Activated CD4-positive, alpha-beta memory T cell treated with anti-CD3 and anti-CD28 coated beads, Interleukin-2, amount 10 ng/mL, durations not matched to agents 7 days and 5 days (primary cell): ENCODE measurements at regions not wholly inside any gene's neighbourhood (a gene's known extent, or its start where the extent isn't known, plus 50 kb on each side); places are given as distances from the start of the nearest gene placed in this dataset.

Experiments used
- CTCF ChIA-PET: fragments of 350-600 bp; sonication (Branson Sonifier 250); formaldehyde crosslinking; loops from one replicate; lab custom pipeline; 2021; ENCODE audit warnings: antibody characterized with exemption, inconsistent platforms; lab: Charles Lee
- POLR2A ChIA-PET: fragments of 350-600 bp; sonication (Branson Sonifier 250); formaldehyde crosslinking; loops from one replicate; lab custom pipeline; 2021; ENCODE audit warnings: antibody characterized with exemption; lab: Charles Lee
- DNase-seq: peaks from one replicate; pipeline ENCODE4 v3.0.0-alpha.2; 2020
- H3K27ac Mint-ChIP-seq: one replicate; pipeline ENCODE4 v1.8.0; 2021; ENCODE audit warnings: mild to moderate bottlenecking, mixed read lengths
- H3K27me3 Mint-ChIP-seq: one replicate; pipeline ENCODE4 v1.8.0; 2021; ENCODE audit warnings: mixed read lengths
- H3K36me3 Mint-ChIP-seq: one replicate; pipeline ENCODE4 v1.8.0; 2021; ENCODE audit warnings: low read depth, mixed read lengths
- H3K4me1 Mint-ChIP-seq: one replicate; pipeline ENCODE4 v1.8.0; 2021; ENCODE audit warnings: mixed read lengths
- H3K4me3 Mint-ChIP-seq: one replicate; pipeline ENCODE4 v1.8.0; 2021; ENCODE audit warnings: mild to moderate bottlenecking, mixed read lengths
- H3K9me3 Mint-ChIP-seq: one replicate; pipeline ENCODE4 v1.8.0; 2021; ENCODE audit warnings: mixed read lengths

- Mint-ChIP-seq H3K4me1 (no peaks in the 10 kb centered on the region), H3K9me3 (peaks cover 3% of the 10 kb centered on the region), H3K4me3 (no peak overlapping the region), H3K27me3 (no peaks in the 10 kb centered on the region), H3K27ac (no peak overlapping the region), H3K36me3 (no peaks in the 10 kb centered on the region)
- DNase-seq, result no peak
- ChIA-PET POLR2A (no interaction called here), CTCF (no interaction called here)
These were observed 126.4 kb downstream of the TMEM17 start for GRCh38 chr2:62379566-62379965.

DNA sequence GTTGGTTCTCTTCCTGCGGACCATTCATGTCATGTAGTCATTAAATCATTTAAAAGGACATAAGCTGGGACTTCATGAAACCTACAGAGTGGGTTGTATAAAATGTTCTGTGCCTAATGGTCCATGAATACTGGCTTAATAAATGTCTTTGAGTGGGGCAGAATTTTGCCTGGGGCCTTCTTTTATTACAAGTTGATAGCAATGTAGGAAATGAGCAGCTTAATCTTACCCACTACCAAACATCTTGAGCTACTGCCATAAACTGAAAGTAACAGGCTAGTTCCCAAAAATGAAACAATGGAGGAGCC lies 130.9 kb downstream of the TMEM17 start:
- ChIA-PET POLR2A (no interaction called here), CTCF (no interaction called here)
- H3K9me3 Mint-ChIP-seq, result peaks cover 7% of the 10 kb centered on the region
- H3K27ac Mint-ChIP-seq, result no peak overlapping the region
- H3K36me3 Mint-ChIP-seq, result no peaks in the 10 kb centered on the region
- H3K4me1 Mint-ChIP-seq, result no peaks in the 10 kb centered on the region
- no peaks in the 10 kb centered on the region for H3K27me3 Mint-ChIP-seq
- no peak overlapping the region for H3K4me3 Mint-ChIP-seq
- DNase-seq, result no peak

GRCh38 chr2:62374301-62375112 lies 131.5 kb downstream of the TMEM17 start:
- Mint-ChIP-seq H3K27me3 (no peaks in the 10 kb centered on the region), H3K9me3 (peaks cover 7% of the 10 kb centered on the region), H3K4me3 (no peak overlapping the region), H3K4me1 (no peaks in the 10 kb centered on the region), H3K27ac (no peak overlapping the region), H3K36me3 (no peaks in the 10 kb centered on the region)
- DNase-seq, result no peak
- ChIA-PET POLR2A (no interaction called here), CTCF (no interaction called here)

DNA sequence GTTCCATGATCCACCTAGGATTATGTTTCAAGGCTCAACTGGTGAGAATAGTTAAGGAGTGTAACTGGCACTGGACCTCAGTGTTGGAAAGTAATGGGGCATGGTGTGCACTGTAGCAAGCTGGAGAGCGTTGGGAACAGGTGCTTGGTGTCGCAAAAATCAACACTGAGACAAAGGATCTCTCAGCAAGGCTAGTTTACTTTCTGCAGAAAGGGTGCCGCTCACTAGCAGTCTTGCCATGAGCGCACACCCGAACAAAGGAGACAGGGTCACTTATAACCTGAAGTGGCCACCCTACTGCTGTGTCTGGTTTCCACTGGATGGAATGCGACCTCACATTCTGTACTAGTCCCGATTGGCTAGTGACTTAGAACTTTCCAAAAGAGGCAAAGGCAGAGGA lies 133.2 kb downstream of the TMEM17 start:
- no peak for DNase-seq
- no peaks in the 10 kb centered on the region for H3K4me1 Mint-ChIP-seq

GRCh38 chr2:62370321-62371250 lies 135.4 kb downstream of the TMEM17 start:
- H3K9me3 Mint-ChIP-seq, result peaks cover 7% of the 10 kb centered on the region
- H3K4me1 Mint-ChIP-seq, result no peaks in the 10 kb centered on the region
- no peak for DNase-seq
- POLR2A ChIA-PET, result no interaction called here
- no peaks in the 10 kb centered on the region for H3K36me3 Mint-ChIP-seq
- H3K4me3 Mint-ChIP-seq, result no peak overlapping the region
- H3K27ac Mint-ChIP-seq, result no peak overlapping the region
- CTCF ChIA-PET, result no interaction called here
- no peaks in the 10 kb centered on the region for H3K27me3 Mint-ChIP-seq

More for the DNA sequence above, 133.2 kb downstream of the TMEM17 start:
- CTCF ChIA-PET, result no interaction called here
- POLR2A ChIA-PET, result no interaction called here
- Mint-ChIP-seq H3K27me3 (no peaks in the 10 kb centered on the region), H3K4me3 (no peak overlapping the region), H3K27ac (no peak overlapping the region), H3K9me3 (peaks cover 7% of the 10 kb centered on the region), H3K36me3 (no peaks in the 10 kb centered on the region)

DNA sequence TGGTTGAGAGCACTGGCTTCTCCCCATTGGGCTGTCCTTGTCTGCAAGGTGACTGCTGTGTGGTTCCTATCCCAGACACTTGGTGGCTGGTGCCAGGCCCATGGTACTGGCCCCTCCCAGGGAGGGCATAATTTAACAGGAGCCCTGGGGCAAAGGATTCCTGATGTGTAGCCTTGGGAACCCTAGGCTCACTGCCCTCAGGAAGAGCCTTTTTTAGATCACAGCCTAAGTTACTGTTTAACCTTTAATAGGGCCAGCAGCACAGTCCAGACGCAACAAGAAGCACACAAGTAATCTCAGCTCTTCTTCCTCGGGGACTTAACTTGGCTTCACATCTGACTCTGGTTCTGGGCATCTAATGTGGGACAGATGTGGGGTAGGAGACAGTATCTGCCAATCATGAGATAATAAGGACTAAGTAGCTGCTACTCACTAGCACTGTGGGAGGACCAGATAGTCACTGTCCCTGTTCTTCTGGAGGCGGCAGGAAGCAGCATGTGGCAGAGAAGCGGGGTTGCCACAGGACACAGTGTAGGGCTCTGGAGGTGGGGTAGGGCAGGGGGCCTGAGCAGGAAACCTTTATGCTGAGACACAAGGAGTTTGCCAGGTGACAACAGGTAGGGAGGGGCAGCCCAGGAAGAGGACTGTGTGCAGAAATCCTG lies 136.3 kb downstream of the TMEM17 start:
- Mint-ChIP-seq H3K9me3 (peaks cover 7% of the 10 kb centered on the region), H3K27ac (no peak overlapping the region), H3K36me3 (no peaks in the 10 kb centered on the region), H3K4me1 (no peaks in the 10 kb centered on the region), H3K27me3 (no peaks in the 10 kb centered on the region), H3K4me3 (no peak overlapping the region)
- POLR2A ChIA-PET, result no interaction called here
- CTCF ChIA-PET, result no interaction called here
- DNase-seq, result no peak

GRCh38 chr2:62364791-62365528 lies 141.0 kb downstream of the TMEM17 start:
- CTCF ChIA-PET, result no interaction called here
- DNase-seq, result no peak
- no peak overlapping the region for H3K4me3 Mint-ChIP-seq
- no peaks in the 10 kb centered on the region for H3K27me3 Mint-ChIP-seq
- no peaks in the 10 kb centered on the region for H3K4me1 Mint-ChIP-seq
- H3K36me3 Mint-ChIP-seq, result no peaks in the 10 kb centered on the region
- H3K27ac Mint-ChIP-seq, result no peak overlapping the region
- POLR2A ChIA-PET, result no interaction called here
- H3K9me3 Mint-ChIP-seq, result no peaks in the 10 kb centered on the region

GRCh38 chr2:62363166-62363565 lies 142.8 kb downstream of the TMEM17 start:
- Mint-ChIP-seq H3K36me3 (no peaks in the 10 kb centered on the region), H3K4me1 (no peaks in the 10 kb centered on the region), H3K4me3 (no peak overlapping the region), H3K27ac (no peak overlapping the region), H3K9me3 (no peaks in the 10 kb centered on the region), H3K27me3 (no peaks in the 10 kb centered on the region)
- no peak for DNase-seq
- ChIA-PET POLR2A (no interaction called here), CTCF (no interaction called here)

GRCh38 chr2:62362561-62362960 lies 143.4 kb downstream of the TMEM17 start:
- no peak for DNase-seq
- ChIA-PET POLR2A (no interaction called here), CTCF (no interaction called here)
- no peaks in the 10 kb centered on the region for H3K9me3 Mint-ChIP-seq
- H3K4me1 Mint-ChIP-seq, result no peaks in the 10 kb centered on the region
- H3K27ac Mint-ChIP-seq, result no peak overlapping the region
- no peaks in the 10 kb centered on the region for H3K27me3 Mint-ChIP-seq
- no peak overlapping the region for H3K4me3 Mint-ChIP-seq
- no peaks in the 10 kb centered on the region for H3K36me3 Mint-ChIP-seq

DNA sequence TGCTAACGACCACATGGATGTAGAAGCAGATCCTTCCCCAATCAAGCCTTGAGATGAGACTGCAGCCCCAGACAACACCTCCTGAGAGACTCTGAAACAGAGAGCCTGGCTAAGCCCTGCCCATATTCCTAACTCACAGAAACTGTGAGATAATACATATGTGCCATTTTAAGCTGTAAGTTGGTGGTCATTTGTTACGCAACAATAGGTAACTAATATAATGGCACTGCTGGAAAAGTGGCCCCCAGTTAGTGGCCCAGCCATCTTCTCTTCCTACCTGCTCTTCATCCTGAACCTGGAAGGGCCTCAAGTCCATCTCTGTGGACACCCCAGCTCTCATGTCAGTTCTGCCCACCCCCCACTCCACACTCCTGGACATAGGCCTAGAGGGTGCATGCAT lies 144.0 kb downstream of the TMEM17 start:
- H3K36me3 Mint-ChIP-seq, result no peaks in the 10 kb centered on the region
- ChIA-PET POLR2A (no interaction called here), CTCF (no interaction called here)
- H3K9me3 Mint-ChIP-seq, result no peaks in the 10 kb centered on the region
- H3K4me3 Mint-ChIP-seq, result no peak overlapping the region
- DNase-seq, result no peak
- H3K4me1 Mint-ChIP-seq, result no peaks in the 10 kb centered on the region
- no peak overlapping the region for H3K27ac Mint-ChIP-seq
- H3K27me3 Mint-ChIP-seq, result no peaks in the 10 kb centered on the region

DNA sequence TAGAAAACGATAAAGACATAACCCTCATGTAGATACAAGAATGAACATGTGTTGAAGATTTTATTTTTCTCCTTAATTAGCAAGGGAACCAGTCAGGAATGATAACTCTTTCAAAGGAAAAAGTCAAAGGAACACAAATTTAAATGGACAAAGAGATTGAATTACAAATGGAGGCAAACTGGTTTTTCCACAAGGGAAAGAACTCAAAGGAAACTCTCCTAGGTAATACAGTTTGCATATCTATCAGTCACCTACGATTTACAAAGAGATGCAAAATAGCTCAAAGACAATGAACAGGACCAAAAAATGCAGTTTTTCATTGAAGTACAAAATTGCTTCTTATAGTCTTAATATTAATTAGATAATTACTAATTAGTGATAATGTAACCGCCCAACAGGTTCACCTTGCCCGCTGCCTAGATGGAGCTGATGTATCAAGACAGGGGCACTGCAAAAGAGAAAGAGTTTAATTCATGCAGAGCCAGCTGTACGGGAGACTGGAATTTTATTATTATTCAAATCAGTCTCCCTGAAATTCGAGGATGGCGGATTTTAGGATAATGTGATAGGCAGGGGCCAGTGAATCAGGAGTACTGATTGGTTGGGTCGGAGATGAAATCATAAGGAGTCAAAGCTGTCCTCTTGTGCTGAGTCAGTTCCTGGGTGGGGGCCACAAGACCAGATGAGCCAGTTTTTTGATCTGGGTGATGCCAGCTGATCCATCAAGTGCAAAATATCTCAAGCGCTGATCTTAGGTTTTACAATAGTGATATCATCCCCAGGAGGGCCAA lies 151.0 kb downstream of the TMEM17 start:
- no peak for DNase-seq
- Mint-ChIP-seq H3K36me3 (no peaks in the 10 kb centered on the region), H3K4me3 (no peak overlapping the region), H3K4me1 (no peaks in the 10 kb centered on the region), H3K27me3 (no peaks in the 10 kb centered on the region), H3K9me3 (no peaks in the 10 kb centered on the region), H3K27ac (no peak overlapping the region)
- CTCF ChIA-PET, result no interaction called here
- POLR2A ChIA-PET, result no interaction called here

DNA sequence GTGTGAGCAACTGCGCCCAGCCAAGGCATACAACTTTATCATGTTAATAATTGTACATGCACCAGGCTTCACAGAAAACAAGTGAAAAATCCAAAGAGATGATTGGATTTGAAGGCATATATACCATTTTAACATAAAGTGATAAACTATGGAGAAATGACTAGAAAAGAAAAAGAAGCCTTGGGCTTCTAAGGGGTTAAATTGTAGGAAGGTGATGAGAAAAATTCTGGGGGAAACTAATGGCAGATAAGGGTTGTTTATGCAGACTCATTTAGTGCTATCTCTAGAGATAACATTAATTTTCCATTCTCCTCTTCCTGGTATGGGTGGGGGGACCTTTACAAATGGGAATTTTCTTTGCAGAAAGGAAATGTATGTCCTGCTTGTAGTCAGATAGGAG lies 154.0 kb downstream of the TMEM17 start:
- no peaks in the 10 kb centered on the region for H3K27me3 Mint-ChIP-seq
- POLR2A ChIA-PET, result no interaction called here
- no peaks in the 10 kb centered on the region for H3K36me3 Mint-ChIP-seq
- no peak overlapping the region for H3K4me3 Mint-ChIP-seq
- H3K27ac Mint-ChIP-seq, result no peak overlapping the region
- no peak for DNase-seq
- CTCF ChIA-PET, result no interaction called here
- H3K4me1 Mint-ChIP-seq, result no peaks in the 10 kb centered on the region
- no peaks in the 10 kb centered on the region for H3K9me3 Mint-ChIP-seq
